Left ventricle myocardium inferior (tissue), 1 donor: ENCODE measurements at regions not wholly inside any gene's neighbourhood (a gene's known extent, or its start where the extent isn't known, plus 50 kb on each side); places are given as distances from the start of the nearest gene placed in this dataset.
A peak's percentile ranks its signal among the peaks of the same experiment; 100 is the strongest.

Experiments used
- DNase-seq: peaks from one replicate; pipeline ENCODE4 v3.0.0-alpha.2; 2020
- H3K27ac ChIP-seq: fragments of 200-600 bp; replicated peaks from 2 replicates; pipeline ENCODE4 v1.8.0; 2021
- H3K27me3 ChIP-seq: fragments of 200-600 bp; 2 replicates; pipeline ENCODE4 v1.8.0; 2021; ENCODE audit warnings: low read depth
- H3K36me3 ChIP-seq: fragments of 200-600 bp; 2 replicates; pipeline ENCODE4 v1.8.0; 2021
- H3K4me1 ChIP-seq: fragments of 200-600 bp; 2 replicates; pipeline ENCODE4 v1.8.0; 2021
- H3K4me3 ChIP-seq: fragments of 200-600 bp; 2 replicates; pipeline ENCODE4 v1.8.0; 2021; ENCODE audit warnings: mild to moderate bottlenecking, moderate library complexity
- H3K9me3 ChIP-seq: fragments of 200-600 bp; replicated peaks from 2 replicates; pipeline ENCODE4 v1.8.0; 2021
- intact Hi-C: fragments of 100-400 bp; cut with micrococcal nuclease; formaldehyde crosslinking; loops from one replicate; pipeline ENCODE4 v1.11.0; 2022
- TF ChIP-seq, protein P1 (sequence below): fragments of 200-600 bp; IDR thresholded peaks from 2 replicates; pipeline ENCODE4 v1.8.0; 2021; ENCODE audit warnings: antibody characterized with exemption, mild to moderate bottlenecking, borderline replicate concordance
- donor health status: DM: no; HTN: yes; CAD: no; lungs with severe emphysema.

- DNase-seq = no peak
- intact Hi-C loops = no loop called here
- Histone ChIP-seq H3K36me3 (no peaks in the 10 kb centered on the region), H3K4me1 (no peaks in the 10 kb centered on the region), H3K27me3 (no peaks in the 10 kb centered on the region), H3K27ac (no peak overlapping the region), H3K9me3 (no peaks in the 10 kb centered on the region), H3K4me3 (no peak overlapping the region)
- TF ChIP-seq, protein P1, sequence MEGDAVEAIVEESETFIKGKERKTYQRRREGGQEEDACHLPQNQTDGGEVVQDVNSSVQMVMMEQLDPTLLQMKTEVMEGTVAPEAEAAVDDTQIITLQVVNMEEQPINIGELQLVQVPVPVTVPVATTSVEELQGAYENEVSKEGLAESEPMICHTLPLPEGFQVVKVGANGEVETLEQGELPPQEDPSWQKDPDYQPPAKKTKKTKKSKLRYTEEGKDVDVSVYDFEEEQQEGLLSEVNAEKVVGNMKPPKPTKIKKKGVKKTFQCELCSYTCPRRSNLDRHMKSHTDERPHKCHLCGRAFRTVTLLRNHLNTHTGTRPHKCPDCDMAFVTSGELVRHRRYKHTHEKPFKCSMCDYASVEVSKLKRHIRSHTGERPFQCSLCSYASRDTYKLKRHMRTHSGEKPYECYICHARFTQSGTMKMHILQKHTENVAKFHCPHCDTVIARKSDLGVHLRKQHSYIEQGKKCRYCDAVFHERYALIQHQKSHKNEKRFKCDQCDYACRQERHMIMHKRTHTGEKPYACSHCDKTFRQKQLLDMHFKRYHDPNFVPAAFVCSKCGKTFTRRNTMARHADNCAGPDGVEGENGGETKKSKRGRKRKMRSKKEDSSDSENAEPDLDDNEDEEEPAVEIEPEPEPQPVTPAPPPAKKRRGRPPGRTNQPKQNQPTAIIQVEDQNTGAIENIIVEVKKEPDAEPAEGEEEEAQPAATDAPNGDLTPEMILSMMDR = no peak
Observed at GRCh38 chr15:29952225-29952624, 130.0 kb upstream of the TJP1 start.

- H3K4me3 ChIP-seq = no peak overlapping the region
- no peak overlapping the region for H3K27ac ChIP-seq
- no peak for DNase-seq
- no peaks in the 10 kb centered on the region for H3K9me3 ChIP-seq
- H3K27me3 ChIP-seq = no peaks in the 10 kb centered on the region
- H3K4me1 ChIP-seq = no peaks in the 10 kb centered on the region
- TF ChIP-seq, protein P1 = no peak
- H3K36me3 ChIP-seq = no peaks in the 10 kb centered on the region
- intact Hi-C loops = no loop called here
Observed at GRCh38 chr15:29945943-29946596, 123.8 kb upstream of the TJP1 start.

DNA sequence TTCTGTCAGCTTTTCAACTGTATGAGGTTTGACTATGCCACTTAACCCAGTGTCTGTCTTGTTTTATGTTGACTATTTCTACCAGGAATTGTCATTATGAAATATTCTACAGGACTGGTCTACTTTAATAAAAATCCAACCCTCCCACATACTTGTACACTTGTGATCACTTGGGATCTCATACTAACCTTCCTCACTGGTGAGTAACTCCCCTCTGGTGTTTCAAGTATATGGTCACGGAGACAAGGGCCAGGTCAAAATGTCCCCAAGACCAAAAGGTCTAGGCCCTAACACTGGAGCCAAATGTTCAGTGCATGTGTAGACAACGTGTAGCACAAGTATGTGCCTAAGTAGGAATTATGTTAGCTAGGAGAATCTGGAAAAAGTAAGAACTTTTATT is 122.7 kb upstream of the TJP1 start:
- intact Hi-C loops = no loop called here
- H3K4me1 ChIP-seq = no peaks in the 10 kb centered on the region

DNA sequence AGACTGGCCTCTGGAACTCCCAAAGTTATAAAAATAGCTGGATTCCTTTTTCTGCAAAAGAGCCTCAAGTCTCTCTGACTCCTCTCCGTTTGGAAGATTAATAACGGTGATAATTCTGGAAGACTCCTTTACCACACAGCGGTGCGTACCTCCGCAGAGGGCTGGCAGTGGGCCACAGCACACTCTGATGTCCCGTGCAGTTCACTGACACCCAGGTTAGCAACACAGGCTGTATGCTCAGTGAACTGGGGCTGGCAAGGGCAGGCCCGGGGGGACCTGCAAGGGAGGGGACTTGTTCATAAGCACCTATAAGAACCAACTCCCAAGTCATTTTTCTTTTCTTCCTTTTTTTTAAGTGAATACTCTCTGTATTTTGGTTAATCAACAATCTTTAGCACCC is 120.3 kb upstream of the TJP1 start:
- TF ChIP-seq, protein P1 = no peak
- H3K27me3 ChIP-seq = no peaks in the 10 kb centered on the region
- H3K4me1 ChIP-seq = no peaks in the 10 kb centered on the region
- no peak overlapping the region for H3K27ac ChIP-seq
- DNase-seq = no peak
- intact Hi-C loops = no loop called here
- no peak overlapping the region for H3K4me3 ChIP-seq
- no peaks in the 10 kb centered on the region for H3K9me3 ChIP-seq
- H3K36me3 ChIP-seq = no peaks in the 10 kb centered on the region

More for the DNA sequence above, 122.7 kb upstream of the TJP1 start:
- Histone ChIP-seq H3K36me3 (no peaks in the 10 kb centered on the region), H3K4me3 (no peak overlapping the region), H3K9me3 (no peaks in the 10 kb centered on the region), H3K27me3 (no peaks in the 10 kb centered on the region), H3K27ac (no peak overlapping the region)
- TF ChIP-seq, protein P1 = no peak
- DNase-seq = no peak

DNA sequence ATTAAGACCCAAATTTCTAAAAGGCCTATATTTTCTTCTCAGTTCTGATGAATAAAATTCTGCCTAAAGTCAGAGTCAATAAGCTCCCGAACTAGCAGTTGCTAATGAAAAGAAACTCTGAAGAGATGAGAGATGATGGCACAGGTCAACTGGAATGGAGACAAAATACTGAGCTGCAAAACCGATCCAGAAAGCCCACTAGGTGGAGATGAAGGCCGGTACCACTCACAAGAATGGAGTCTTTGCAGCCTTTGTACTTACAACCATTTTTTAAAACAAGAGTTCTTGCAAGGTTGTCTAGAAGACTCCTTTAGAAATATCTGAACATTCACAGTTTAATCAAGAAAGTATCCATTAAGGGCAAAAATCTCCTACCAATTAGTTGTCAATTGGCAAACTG is 119.9 kb upstream of the TJP1 start:
- Histone ChIP-seq H3K4me1 (no peaks in the 10 kb centered on the region), H3K4me3 (no peak overlapping the region), H3K27me3 (no peaks in the 10 kb centered on the region), H3K27ac (no peak overlapping the region), H3K36me3 (no peaks in the 10 kb centered on the region), H3K9me3 (no peaks in the 10 kb centered on the region)
- intact Hi-C loops = no loop called here
- no peak for DNase-seq
- TF ChIP-seq, protein P1 = peak; percentile 50
